Osteocyte (in vitro differentiated cells): ENCODE measurements at regions not wholly inside any gene's neighbourhood (a gene's known extent, or its start where the extent isn't known, plus 50 kb on each side); places are given as distances from the start of the nearest gene placed in this dataset.

Experiments
- DNase-seq: peaks from one replicate; pipeline ENCODE4 v3.0.0; 2021; ENCODE audit warnings: mixed read lengths; ENCODE audit not compliant: unreplicated experiment; ENCODE audit errors: extremely low spot score
- H3K27ac Mint-ChIP-seq: one replicate; pipeline ENCODE4 v1.8.0; 2021; ENCODE audit warnings: mild to moderate bottlenecking, mixed read lengths; ENCODE audit not compliant: unreplicated experiment
- H3K27me3 Mint-ChIP-seq: one replicate; pipeline ENCODE4 v1.8.0; 2021; ENCODE audit warnings: mixed read lengths; ENCODE audit not compliant: unreplicated experiment
- H3K36me3 Mint-ChIP-seq: one replicate; pipeline ENCODE4 v1.8.0; 2021; ENCODE audit warnings: mixed read lengths; ENCODE audit not compliant: unreplicated experiment
- H3K4me1 Mint-ChIP-seq: one replicate; pipeline ENCODE4 v1.8.0; 2021; ENCODE audit warnings: mixed read lengths; ENCODE audit not compliant: unreplicated experiment
- H3K4me3 Mint-ChIP-seq: one replicate; pipeline ENCODE4 v1.8.0; 2021; ENCODE audit warnings: mild to moderate bottlenecking, moderate library complexity, mixed read lengths; ENCODE audit not compliant: unreplicated experiment
- H3K9me3 Mint-ChIP-seq: one replicate; pipeline ENCODE4 v1.8.0; 2021; ENCODE audit warnings: mixed read lengths; ENCODE audit not compliant: unreplicated experiment
- TF ChIP-seq, protein P1 (sequence below): fragments of 200-600 bp; sonication (generic); IDR thresholded peaks from 2 replicates; pipeline ENCODE4 v1.5.0; 2021; ENCODE audit warnings: antibody characterized with exemption, mild to moderate bottlenecking, moderate library complexity

GRCh38 chr4:54152846-54153600 lies 53.1 kb downstream of the GSX2 start:
- Mint-ChIP-seq H3K9me3 (peaks cover under 1% of the 10 kb centered on the region), H3K27ac (peak overlapping the region; percentile 78), H3K4me3 (no peak overlapping the region), H3K4me1 (peaks cover 26% of the 10 kb centered on the region), H3K36me3 (no peaks in the 10 kb centered on the region), H3K27me3 (no peaks in the 10 kb centered on the region)
- DNase-seq = no peak
- TF ChIP-seq, protein P1, sequence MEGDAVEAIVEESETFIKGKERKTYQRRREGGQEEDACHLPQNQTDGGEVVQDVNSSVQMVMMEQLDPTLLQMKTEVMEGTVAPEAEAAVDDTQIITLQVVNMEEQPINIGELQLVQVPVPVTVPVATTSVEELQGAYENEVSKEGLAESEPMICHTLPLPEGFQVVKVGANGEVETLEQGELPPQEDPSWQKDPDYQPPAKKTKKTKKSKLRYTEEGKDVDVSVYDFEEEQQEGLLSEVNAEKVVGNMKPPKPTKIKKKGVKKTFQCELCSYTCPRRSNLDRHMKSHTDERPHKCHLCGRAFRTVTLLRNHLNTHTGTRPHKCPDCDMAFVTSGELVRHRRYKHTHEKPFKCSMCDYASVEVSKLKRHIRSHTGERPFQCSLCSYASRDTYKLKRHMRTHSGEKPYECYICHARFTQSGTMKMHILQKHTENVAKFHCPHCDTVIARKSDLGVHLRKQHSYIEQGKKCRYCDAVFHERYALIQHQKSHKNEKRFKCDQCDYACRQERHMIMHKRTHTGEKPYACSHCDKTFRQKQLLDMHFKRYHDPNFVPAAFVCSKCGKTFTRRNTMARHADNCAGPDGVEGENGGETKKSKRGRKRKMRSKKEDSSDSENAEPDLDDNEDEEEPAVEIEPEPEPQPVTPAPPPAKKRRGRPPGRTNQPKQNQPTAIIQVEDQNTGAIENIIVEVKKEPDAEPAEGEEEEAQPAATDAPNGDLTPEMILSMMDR = no peak

- Mint-ChIP-seq H3K36me3 (peaks cover 4% of the 10 kb centered on the region), H3K27me3 (no peaks in the 10 kb centered on the region), H3K4me1 (peaks cover 26% of the 10 kb centered on the region), H3K4me3 (no peak overlapping the region), H3K27ac (no peak overlapping the region), H3K9me3 (peaks cover 10% of the 10 kb centered on the region)
- DNase-seq = no peak
- TF ChIP-seq, protein P1 = no peak
Observed at GRCh38 chr4:54155936-54156335, 56.0 kb downstream of the GSX2 start.

DNA sequence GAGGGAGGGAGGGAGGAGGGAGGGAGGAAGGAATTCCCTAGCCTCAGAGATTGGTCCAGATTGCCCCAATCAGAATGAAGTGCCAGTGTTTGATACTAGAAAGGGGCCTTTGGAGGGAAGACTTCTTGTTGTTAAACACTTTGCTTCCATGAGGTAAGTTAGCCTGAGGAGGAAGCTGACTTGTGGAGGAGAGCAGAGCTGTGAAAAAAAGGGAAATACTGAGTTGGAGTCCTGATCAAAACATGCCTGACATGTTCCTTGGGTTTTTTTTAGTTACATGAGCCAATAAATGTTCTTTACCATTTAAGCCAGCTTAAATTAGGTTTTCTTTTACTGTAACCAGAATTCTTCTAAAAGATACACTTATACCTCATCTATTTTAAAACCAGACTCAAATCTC lies 57.6 kb downstream of the GSX2 start:
- no peaks in the 10 kb centered on the region for H3K27me3 Mint-ChIP-seq
- peaks cover 4% of the 10 kb centered on the region for H3K36me3 Mint-ChIP-seq
- H3K27ac Mint-ChIP-seq = no peak overlapping the region
- DNase-seq = no peak
- peaks cover 10% of the 10 kb centered on the region for H3K9me3 Mint-ChIP-seq
- TF ChIP-seq, protein P1 = no peak
- H3K4me3 Mint-ChIP-seq = no peak overlapping the region
- H3K4me1 Mint-ChIP-seq = peaks cover 21% of the 10 kb centered on the region

GRCh38 chr4:54159543-54159942 lies 59.6 kb downstream of the GSX2 start:
- Mint-ChIP-seq H3K27ac (no peak overlapping the region), H3K36me3 (peaks cover 4% of the 10 kb centered on the region), H3K4me3 (no peak overlapping the region), H3K27me3 (no peaks in the 10 kb centered on the region), H3K4me1 (peaks cover 22% of the 10 kb centered on the region), H3K9me3 (peaks cover 10% of the 10 kb centered on the region)
- TF ChIP-seq, protein P1 = no peak
- no peak for DNase-seq

DNA sequence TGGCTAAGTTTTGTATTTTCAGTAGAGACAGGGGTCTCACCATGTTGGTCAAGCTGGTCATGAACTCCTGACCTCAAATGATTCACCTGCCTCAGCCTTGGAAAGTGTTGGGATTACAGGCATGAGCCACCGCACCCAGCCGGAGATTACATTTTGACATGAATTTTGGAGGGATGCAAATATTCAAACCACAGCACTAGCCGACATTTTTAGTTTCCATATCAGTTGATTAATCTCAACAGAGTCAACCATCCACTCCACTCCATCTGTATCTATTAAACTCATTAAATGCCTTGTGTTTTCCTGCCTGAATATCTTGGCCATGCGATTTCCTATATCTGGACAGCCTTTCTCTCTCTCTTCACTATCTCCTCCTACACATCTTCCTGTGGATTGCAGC lies 64.1 kb upstream of the PDGFRA start:
- H3K4me1 Mint-ChIP-seq = peaks cover 35% of the 10 kb centered on the region
- no peaks in the 10 kb centered on the region for H3K9me3 Mint-ChIP-seq
- no peaks in the 10 kb centered on the region for H3K36me3 Mint-ChIP-seq
- peak overlapping the region; percentile 74 for H3K27ac Mint-ChIP-seq
- TF ChIP-seq, protein P1 = no peak
- peak; percentile 30 for DNase-seq
- no peak overlapping the region for H3K4me3 Mint-ChIP-seq
- no peaks in the 10 kb centered on the region for H3K27me3 Mint-ChIP-seq
